Right lobe of liver (tissue), 4 donors: ENCODE measurements at regions not wholly inside any gene's neighbourhood (a gene's known extent, or its start where the extent isn't known, plus 50 kb on each side); places are given as distances from the start of the nearest gene placed in this dataset.

Source experiments
- POLR2A ChIP-seq: fragments of 450-650 bp; IDR thresholded peaks from one replicate; pipeline ENCODE4 v1.6.1; 2017; ENCODE audit warnings: antibody characterized with exemption, mild to moderate bottlenecking
- TF ChIP-seq, protein P1 (sequence below), 4 donors: fragments of 200-600 bp in 3 of 4; fragments of 450-650 bp in 1 of 4; IDR thresholded peaks; one replicate each; pipeline versions ENCODE4 v1.5.1 to v1.8.0; 2016 to 2022; ENCODE audit warnings: antibody characterized with exemption in 4 of 4, mild to moderate bottlenecking in 2 of 4
- donor health status: DM: no; HTN: no; CAD: no.
- donor health status: DM: no; HTN: no; CAD: no.
- donor health status: DM: no; HTN: yes; CAD: no.

- TF ChIP-seq, protein P1, sequence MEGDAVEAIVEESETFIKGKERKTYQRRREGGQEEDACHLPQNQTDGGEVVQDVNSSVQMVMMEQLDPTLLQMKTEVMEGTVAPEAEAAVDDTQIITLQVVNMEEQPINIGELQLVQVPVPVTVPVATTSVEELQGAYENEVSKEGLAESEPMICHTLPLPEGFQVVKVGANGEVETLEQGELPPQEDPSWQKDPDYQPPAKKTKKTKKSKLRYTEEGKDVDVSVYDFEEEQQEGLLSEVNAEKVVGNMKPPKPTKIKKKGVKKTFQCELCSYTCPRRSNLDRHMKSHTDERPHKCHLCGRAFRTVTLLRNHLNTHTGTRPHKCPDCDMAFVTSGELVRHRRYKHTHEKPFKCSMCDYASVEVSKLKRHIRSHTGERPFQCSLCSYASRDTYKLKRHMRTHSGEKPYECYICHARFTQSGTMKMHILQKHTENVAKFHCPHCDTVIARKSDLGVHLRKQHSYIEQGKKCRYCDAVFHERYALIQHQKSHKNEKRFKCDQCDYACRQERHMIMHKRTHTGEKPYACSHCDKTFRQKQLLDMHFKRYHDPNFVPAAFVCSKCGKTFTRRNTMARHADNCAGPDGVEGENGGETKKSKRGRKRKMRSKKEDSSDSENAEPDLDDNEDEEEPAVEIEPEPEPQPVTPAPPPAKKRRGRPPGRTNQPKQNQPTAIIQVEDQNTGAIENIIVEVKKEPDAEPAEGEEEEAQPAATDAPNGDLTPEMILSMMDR (IDR thresholded peaks at IDR 0.05) = no peak
- no peak for TF ChIP-seq POLR2A
Measured at GRCh38 chr21:38156200-38156599, 100.6 kb upstream of the KCNJ15 start.
